ENCODE measurements at regions not wholly inside any gene's neighbourhood (a gene's known extent, or its start where the extent isn't known, plus 50 kb on each side); places are given as distances from the start of the nearest gene placed in this dataset.
"Not testable (repeated sequence)": the region's sequence is repeated elsewhere in the genome, so short reads cannot be mapped to it uniquely, and the experiment has no call there.

GRCh38 chr11:127790592-127790991 is 790.0 kb upstream of the KIRREL3 start:
- no peak for DNase-seq (ENCODE audit: low read depth in 1 of 2, low spot score in 1 of 2)

GRCh38 chr11:127789927-127790326 is 789.4 kb upstream of the KIRREL3 start:
- DNase-seq (ENCODE audit: low read depth in 1 of 2, low spot score in 1 of 2): no peak

GRCh38 chr11:127772938-127773337 is 772.4 kb upstream of the KIRREL3 start:
- not testable (repeated sequence) for DNase-seq (ENCODE audit: low read depth in 1 of 2, low spot score in 1 of 2)

GRCh38 chr11:127768931-127769330 is 768.4 kb upstream of the KIRREL3 start:
- not testable (repeated sequence) for DNase-seq (ENCODE audit: low read depth in 1 of 2, low spot score in 1 of 2)

GRCh38 chr11:127766734-127767133 is 766.2 kb upstream of the KIRREL3 start:
- no peak for DNase-seq (ENCODE audit: low read depth in 1 of 2, low spot score in 1 of 2)

- no peak for DNase-seq (ENCODE audit: low read depth in 1 of 2, low spot score in 1 of 2)
Observed at GRCh38 chr11:127738771-127739286, 738.3 kb upstream of the KIRREL3 start.

GRCh38 chr11:127737499-127737898 is 736.9 kb upstream of the KIRREL3 start:
- no peak for DNase-seq (ENCODE audit: low read depth in 1 of 2, low spot score in 1 of 2)

- no peak for DNase-seq (ENCODE audit: low read depth in 1 of 2, low spot score in 1 of 2)
Observed at GRCh38 chr11:127733552-127733951, 733.0 kb upstream of the KIRREL3 start.

GRCh38 chr11:127726367-127726766 is 725.8 kb upstream of the KIRREL3 start:
- no peak for DNase-seq (ENCODE audit: low read depth in 1 of 2, low spot score in 1 of 2)

- DNase-seq (ENCODE audit: low read depth in 1 of 2, low spot score in 1 of 2): no peak
Observed at GRCh38 chr11:127723714-127724113, 723.1 kb upstream of the KIRREL3 start.

GRCh38 chr11:127713226-127713625 is 712.7 kb upstream of the KIRREL3 start:
- DNase-seq (ENCODE audit: low read depth in 1 of 2, low spot score in 1 of 2): no peak

- DNase-seq (ENCODE audit: low read depth in 1 of 2, low spot score in 1 of 2): no peak
Observed at GRCh38 chr11:127711748-127712147, 711.2 kb upstream of the KIRREL3 start.

GRCh38 chr11:127710831-127711230 is 710.3 kb upstream of the KIRREL3 start:
- no peak for DNase-seq (ENCODE audit: low read depth in 1 of 2, low spot score in 1 of 2)

GRCh38 chr11:127709960-127710359 is 709.4 kb upstream of the KIRREL3 start:
- no peak for DNase-seq (ENCODE audit: low read depth in 1 of 2, low spot score in 1 of 2)

- DNase-seq (ENCODE audit: low read depth in 1 of 2, low spot score in 1 of 2): no peak
Observed at GRCh38 chr11:127693686-127694085, 693.1 kb upstream of the KIRREL3 start.

- no peak for DNase-seq (ENCODE audit: low read depth in 1 of 2, low spot score in 1 of 2)
Observed at GRCh38 chr11:127683321-127683720, 682.8 kb upstream of the KIRREL3 start.

- DNase-seq (ENCODE audit: low read depth in 1 of 2, low spot score in 1 of 2): no peak
Observed at GRCh38 chr11:127679816-127680545, 679.4 kb upstream of the KIRREL3 start.

- DNase-seq (ENCODE audit: low read depth in 1 of 2, low spot score in 1 of 2): no peak
Observed at GRCh38 chr11:127678631-127679030, 678.1 kb upstream of the KIRREL3 start.

GRCh38 chr11:127677660-127678425 is 677.3 kb upstream of the KIRREL3 start:
- no peak for DNase-seq (ENCODE audit: low read depth in 1 of 2, low spot score in 1 of 2)

GRCh38 chr11:127675581-127675980 is 675.0 kb upstream of the KIRREL3 start:
- no peak for DNase-seq (ENCODE audit: low read depth in 1 of 2, low spot score in 1 of 2)

GRCh38 chr11:127674754-127675153 is 674.2 kb upstream of the KIRREL3 start:
- DNase-seq (ENCODE audit: low read depth in 1 of 2, low spot score in 1 of 2): no peak

GRCh38 chr11:127670374-127671119 is 670.0 kb upstream of the KIRREL3 start:
- DNase-seq (ENCODE audit: low read depth in 1 of 2, low spot score in 1 of 2): no peak

Measured in activated CD4-positive, alpha-beta T cell treated with anti-CD3 and anti-CD28 coated beads, Interleukin-2, amount 50 U/mL, for 24 hours (primary cell).